C1 segment of cervical spinal cord (tissue), 14 donors: ENCODE measurements at regions not wholly inside any gene's neighbourhood (a gene's known extent, or its start where the extent isn't known, plus 50 kb on each side); places are given as distances from the start of the nearest gene placed in this dataset.

ENCODE experiments used
- DNase-seq, 14 donors: peaks; one replicate each; lab custom pipeline; 2025; lab: John Stamatoyannopoulos, UW

GRCh38 chr4:89427782-89428181 is 120.2 kb upstream of the GPRIN3 start:
- no peak for DNase-seq

GRCh38 chr4:89425023-89425422 is 117.4 kb upstream of the GPRIN3 start:
- DNase-seq: no peak

GRCh38 chr4:89422441-89422990 is 114.9 kb upstream of the GPRIN3 start:
- DNase-seq: no peak

GRCh38 chr4:89420507-89420906 is 112.9 kb upstream of the GPRIN3 start:
- DNase-seq: no peak

- no peak for DNase-seq
Measured at GRCh38 chr4:89419111-89419695, 111.6 kb upstream of the GPRIN3 start.

GRCh38 chr4:89416960-89417359 is 109.4 kb upstream of the GPRIN3 start:
- DNase-seq: no peak

- DNase-seq: no peak
Measured at GRCh38 chr4:89413518-89413917, 105.9 kb upstream of the GPRIN3 start.

GRCh38 chr4:89411539-89412309 is 104.1 kb upstream of the GPRIN3 start:
- DNase-seq: no peak

- DNase-seq: no peak
Measured at GRCh38 chr4:89410687-89411086, 103.1 kb upstream of the GPRIN3 start.

GRCh38 chr4:89404530-89404929 is 96.9 kb upstream of the GPRIN3 start:
- no peak for DNase-seq

- DNase-seq: no peak
Measured at GRCh38 chr4:89403826-89404225, 96.2 kb upstream of the GPRIN3 start.

GRCh38 chr4:89400287-89401035 is 92.9 kb upstream of the GPRIN3 start:
- DNase-seq: no peak

GRCh38 chr4:89398644-89399043 is 91.0 kb upstream of the GPRIN3 start:
- no peak for DNase-seq

GRCh38 chr4:89398146-89398545 is 90.5 kb upstream of the GPRIN3 start:
- DNase-seq: no peak

GRCh38 chr4:89397441-89397840 is 89.8 kb upstream of the GPRIN3 start:
- no peak for DNase-seq

- no peak for DNase-seq
Measured at GRCh38 chr4:89382439-89382838, 74.8 kb upstream of the GPRIN3 start.

GRCh38 chr4:89380980-89381379 is 73.4 kb upstream of the GPRIN3 start:
- DNase-seq: no peak

GRCh38 chr4:89379511-89380044 is 72.0 kb upstream of the GPRIN3 start:
- DNase-seq: no peak

- DNase-seq: no peak
Measured at GRCh38 chr4:89373394-89373793, 65.8 kb upstream of the GPRIN3 start.

- DNase-seq: no peak
Measured at GRCh38 chr4:89371614-89372013, 64.0 kb upstream of the GPRIN3 start.

GRCh38 chr4:89369581-89369980 is 62.0 kb upstream of the GPRIN3 start:
- no peak for DNase-seq

GRCh38 chr4:89368861-89369260 is 61.3 kb upstream of the GPRIN3 start:
- no peak for DNase-seq
